ENCODE measurements at regions not wholly inside any gene's neighbourhood (a gene's known extent, or its start where the extent isn't known, plus 50 kb on each side); places are given as distances from the start of the nearest gene placed in this dataset.
A peak's percentile ranks its signal among the peaks of the same experiment; 100 is the strongest.
"Not testable (repeated sequence)": the region's sequence is repeated elsewhere in the genome, so short reads cannot be mapped to it uniquely, and the experiment has no call there.

- Histone ChIP-seq H3K4me3 (ENCODE audit: low read depth, low read length) (no peak overlapping the region), H3K27ac (no peak overlapping the region), H3K36me3 (replicated peaks) (no peaks in the 10 kb centered on the region), H3K27me3 (replicated peaks) (no peaks in the 10 kb centered on the region)
- in situ Hi-C loops (cut with HindIII; ENCODE audit: low pct_ligation_motif_present, low sequenced_read_pairs) = no loop called here
- TF ChIP-seq CTCF (IDR thresholded peaks at IDR 0.05; ENCODE audit: low read depth, low read length, missing control alignments) = no peak
- DNase-seq = no peak
Observed at GRCh38 chrX:78822157-78822690, 74.7 kb downstream of the LPAR4 start.

GRCh38 chrX:78831523-78831922 is 84.0 kb downstream of the LPAR4 start:
- no peak overlapping the region for H3K4me3 ChIP-seq (ENCODE audit: low read depth, low read length)
- no peaks in the 10 kb centered on the region for H3K27me3 ChIP-seq (replicated peaks)
- no peak for TF ChIP-seq CTCF (IDR thresholded peaks at IDR 0.05; ENCODE audit: low read depth, low read length, missing control alignments)
- in situ Hi-C loops (cut with HindIII; ENCODE audit: low pct_ligation_motif_present, low sequenced_read_pairs) = no loop called here
- H3K36me3 ChIP-seq (replicated peaks) = no peaks in the 10 kb centered on the region
- no peak overlapping the region for H3K27ac ChIP-seq
- DNase-seq = no peak

- in situ Hi-C loops (cut with HindIII; ENCODE audit: low pct_ligation_motif_present, low sequenced_read_pairs) = no loop called here
- Histone ChIP-seq H3K36me3 (replicated peaks) (no peaks in the 10 kb centered on the region), H3K27ac (no peak overlapping the region), H3K27me3 (replicated peaks) (no peaks in the 10 kb centered on the region), H3K4me3 (ENCODE audit: low read depth, low read length) (no peak overlapping the region)
- DNase-seq = no peak
- no peak for TF ChIP-seq CTCF (IDR thresholded peaks at IDR 0.05; ENCODE audit: low read depth, low read length, missing control alignments)
Observed at GRCh38 chrX:78838709-78839108, 91.2 kb downstream of the LPAR4 start.

- Histone ChIP-seq H3K36me3 (replicated peaks) (no peaks in the 10 kb centered on the region), H3K27ac (no peak overlapping the region), H3K27me3 (replicated peaks) (no peaks in the 10 kb centered on the region), H3K4me3 (ENCODE audit: low read depth, low read length) (no peak overlapping the region)
- TF ChIP-seq CTCF (IDR thresholded peaks at IDR 0.05; ENCODE audit: low read depth, low read length, missing control alignments) = no peak
- DNase-seq = no peak
- in situ Hi-C loops (cut with HindIII; ENCODE audit: low pct_ligation_motif_present, low sequenced_read_pairs) = no loop called here
Observed at GRCh38 chrX:78839711-78840110, 92.2 kb downstream of the LPAR4 start.

GRCh38 chrX:78844218-78844617 is 96.7 kb downstream of the LPAR4 start:
- H3K36me3 ChIP-seq (replicated peaks); H3K4me3 ChIP-seq (ENCODE audit: low read depth, low read length); H3K27me3 ChIP-seq (replicated peaks); H3K27ac ChIP-seq; DNase-seq; in situ Hi-C loops (cut with HindIII; ENCODE audit: low pct_ligation_motif_present, low sequenced_read_pairs): not testable (repeated sequence)

- DNase-seq; in situ Hi-C loops (cut with HindIII; ENCODE audit: low pct_ligation_motif_present, low sequenced_read_pairs): not testable (repeated sequence)
Observed at GRCh38 chrX:78881248-78881647, 63.9 kb upstream of the P2RY10 start.

GRCh38 chrX:78886550-78886949 is 58.6 kb upstream of the P2RY10 start:
- in situ Hi-C loops (cut with HindIII; ENCODE audit: low pct_ligation_motif_present, low sequenced_read_pairs) = no loop called here
- DNase-seq = no peak
- Histone ChIP-seq H3K36me3 (replicated peaks) (no peaks in the 10 kb centered on the region), H3K27ac (no peak overlapping the region), H3K4me3 (ENCODE audit: low read depth, low read length) (no peak overlapping the region), H3K27me3 (replicated peaks) (no peaks in the 10 kb centered on the region)
- peak; percentile 28 for TF ChIP-seq CTCF (IDR thresholded peaks at IDR 0.05; ENCODE audit: low read depth, low read length, missing control alignments)

More at GRCh38 chrX:78881248-78881647, 63.9 kb upstream of the P2RY10 start:
- not testable (repeated sequence) for H3K36me3 ChIP-seq (replicated peaks); H3K27me3 ChIP-seq (replicated peaks); H3K4me3 ChIP-seq (ENCODE audit: low read depth, low read length); H3K27ac ChIP-seq
